Hepatocyte (in vitro differentiated cells): ENCODE measurements at regions not wholly inside any gene's neighbourhood (a gene's known extent, or its start where the extent isn't known, plus 50 kb on each side); places are given as distances from the start of the nearest gene placed in this dataset.

Experiments
- DNase-seq: peaks from one replicate; pipeline ENCODE4 v3.0.0-alpha.2; 2016; ENCODE audit warnings: low spot score
- H2AFZ ChIP-seq: fragments of 200-600 bp; sonication (generic); 2 replicates; pipeline ENCODE4 v1.6.0; 2016; ENCODE audit warnings: antibody characterized with exemption, mild to moderate bottlenecking
- H3K27ac ChIP-seq: fragments of 200-600 bp; sonication (generic); 2 replicates; pipeline ENCODE4 v1.5.1; 2016; ENCODE audit warnings: mild to moderate bottlenecking
- H3K27me3 ChIP-seq: fragments of 200-600 bp; sonication (generic); 2 replicates; pipeline ENCODE4 v1.6.1; 2016
- H3K36me3 ChIP-seq: fragments of 200-600 bp; sonication (generic); replicated peaks from 2 replicates; pipeline ENCODE4 v1.5.1; 2016; ENCODE audit warnings: low read depth; ENCODE audit not compliant: insufficient read depth
- H3K4me1 ChIP-seq: fragments of 200-600 bp; sonication (generic); 2 replicates; pipeline ENCODE4 v1.5.1; 2016; ENCODE audit warnings: mild to moderate bottlenecking, moderate library complexity; ENCODE audit not compliant: insufficient read depth
- H3K4me2 ChIP-seq: fragments of 200-600 bp; sonication (generic); 2 replicates; pipeline ENCODE4 v1.6.0; 2016
- H3K4me3 ChIP-seq: fragments of 200-600 bp; sonication (generic); 2 replicates; pipeline ENCODE4 v1.5.1; 2016; ENCODE audit warnings: mild to moderate bottlenecking
- H3K79me2 ChIP-seq: fragments of 200-600 bp; sonication (generic); 2 replicates; pipeline ENCODE4 v1.6.0; 2017; ENCODE audit warnings: mild to moderate bottlenecking
- H3K9me2 ChIP-seq: fragments of 200-600 bp; sonication (generic); replicated peaks from 2 replicates; pipeline ENCODE4 v1.6.0; 2017; ENCODE audit warnings: mild to moderate bottlenecking; ENCODE audit not compliant: insufficient read depth
- H3K9me3 ChIP-seq: fragments of 200-600 bp; sonication (generic); 2 replicates; pipeline ENCODE4 v1.5.1; 2016; ENCODE audit warnings: low read depth, mild to moderate bottlenecking
- H4K20me1 ChIP-seq: fragments of 200-600 bp; sonication (generic); 2 replicates; pipeline ENCODE4 v1.6.0; 2016; ENCODE audit warnings: mild to moderate bottlenecking; ENCODE audit not compliant: insufficient read depth, poor library complexity, severe bottlenecking
- CTCF ChIP-seq: fragments of 200-600 bp; sonication (generic); IDR thresholded peaks from 2 replicates; pipeline ENCODE4 v1.5.1; 2016; ENCODE audit warnings: antibody characterized with exemption, mild to moderate bottlenecking; ENCODE audit not compliant: poor library complexity
- EZH2 ChIP-seq: fragments of 200-600 bp; sonication (generic); IDR thresholded peaks from 2 replicates; pipeline ENCODE4 v1.6.1; 2016; ENCODE audit warnings: antibody characterized with exemption, mild to moderate bottlenecking, borderline replicate concordance
- EZH2phosphoT487 ChIP-seq: fragments of 200-600 bp; sonication (generic); IDR thresholded peaks from one replicate; pipeline ENCODE4 v1.6.1; 2018; ENCODE audit warnings: antibody characterized with exemption, mild to moderate bottlenecking, low read depth, moderate library complexity; ENCODE audit not compliant: unreplicated experiment, severe bottlenecking
- WGBS: methylation state at CpG from one replicate; pipeline ENCODE4 v1.1.6; 2016; ENCODE audit warnings: low lambda C conversion rate; ENCODE audit errors: missing lambda C conversion rate; 5-methylcytosine and 5-hydroxymethylcytosine counted together

- Histone ChIP-seq H3K9me2 (no peaks in the 10 kb centered on the region), H3K9me3 (no peaks in the 10 kb centered on the region), H3K4me3 (no peak overlapping the region), H4K20me1 (no peaks in the 10 kb centered on the region), H2AFZ (no peak overlapping the region), H3K4me1 (no peaks in the 10 kb centered on the region), H3K4me2 (no peak overlapping the region), H3K36me3 (no peaks in the 10 kb centered on the region), H3K79me2 (no peaks in the 10 kb centered on the region), H3K27me3 (no peaks in the 10 kb centered on the region), H3K27ac (no peak overlapping the region)
- no peak for TF ChIP-seq CTCF
- no peak for TF ChIP-seq EZH2
- no peak for TF ChIP-seq EZH2phosphoT487
- DNase-seq = no peak
- 87% methylated on average over 4 of the region's 4 CpGs for WGBS
These were observed 97.1 kb downstream of the HSPH1 start for GRCh38 chr13:31064636-31065035.

GRCh38 chr13:31063772-31064171, 97.9 kb downstream of the HSPH1 start:
- H3K4me3 ChIP-seq = no peak overlapping the region
- no peak overlapping the region for H3K27ac ChIP-seq
- H3K9me2 ChIP-seq = no peaks in the 10 kb centered on the region
- no peaks in the 10 kb centered on the region for H3K36me3 ChIP-seq
- H3K4me2 ChIP-seq = no peak overlapping the region
- H4K20me1 ChIP-seq = no peaks in the 10 kb centered on the region
- no peak for DNase-seq
- no peaks in the 10 kb centered on the region for H3K27me3 ChIP-seq
- 93% methylated on average over 1 of the region's 1 CpG for WGBS
- TF ChIP-seq EZH2 (no peak), EZH2phosphoT487 (no peak), CTCF (no peak)
- H3K4me1 ChIP-seq = no peaks in the 10 kb centered on the region
- H3K79me2 ChIP-seq = no peaks in the 10 kb centered on the region
- H3K9me3 ChIP-seq = no peaks in the 10 kb centered on the region
- no peak overlapping the region for H2AFZ ChIP-seq

- Histone ChIP-seq H4K20me1 (no peaks in the 10 kb centered on the region), H3K36me3 (no peaks in the 10 kb centered on the region), H3K27me3 (no peaks in the 10 kb centered on the region), H3K4me1 (no peaks in the 10 kb centered on the region), H3K9me2 (no peaks in the 10 kb centered on the region), H3K4me3 (no peak overlapping the region), H2AFZ (no peak overlapping the region), H3K9me3 (no peaks in the 10 kb centered on the region), H3K4me2 (no peak overlapping the region), H3K79me2 (no peaks in the 10 kb centered on the region), H3K27ac (no peak overlapping the region)
- no peak for DNase-seq
- TF ChIP-seq CTCF (no peak), EZH2phosphoT487 (no peak), EZH2 (no peak)
- 85% methylated on average over 6 of the region's 7 CpGs for WGBS
These were observed 101.0 kb downstream of the HSPH1 start for GRCh38 chr13:31060655-31061054.

GRCh38 chr13:31060220-31060619, 101.5 kb downstream of the HSPH1 start:
- Histone ChIP-seq H3K9me3 (no peaks in the 10 kb centered on the region), H3K4me2 (no peak overlapping the region), H4K20me1 (no peaks in the 10 kb centered on the region), H3K27ac (no peak overlapping the region), H3K9me2 (no peaks in the 10 kb centered on the region), H3K36me3 (no peaks in the 10 kb centered on the region), H3K4me1 (no peaks in the 10 kb centered on the region), H3K27me3 (no peaks in the 10 kb centered on the region), H3K79me2 (no peaks in the 10 kb centered on the region), H3K4me3 (no peak overlapping the region), H2AFZ (no peak overlapping the region)
- no peak for DNase-seq
- TF ChIP-seq EZH2 = no peak
- no peak for TF ChIP-seq CTCF
- no peak for TF ChIP-seq EZH2phosphoT487
- WGBS = 90% methylated on average over 3 of the region's 3 CpGs
